ENCODE measurements at regions not wholly inside any gene's neighbourhood (a gene's known extent, or its start where the extent isn't known, plus 50 kb on each side); places are given as distances from the start of the nearest gene placed in this dataset.

GRCh38 chr6:166005944-166006899 lies 161.4 kb downstream of the TBXT start:
- no peak overlapping the region for H3K27ac ChIP-seq

GRCh38 chr6:166005401-166005943 lies 162.2 kb downstream of the TBXT start:
- no peak overlapping the region for H3K27ac ChIP-seq
- TF ChIP-seq ZFX (IDR thresholded peaks at IDR 0.05; ENCODE audit: borderline replicate concordance) (no peak), CTCF (IDR thresholded peaks at IDR 0.05) (no peak)

More at GRCh38 chr6:166005944-166006899, 161.4 kb downstream of the TBXT start:
- TF ChIP-seq CTCF (IDR thresholded peaks at IDR 0.05), result no peak
- no peak for TF ChIP-seq ZFX (IDR thresholded peaks at IDR 0.05; ENCODE audit: borderline replicate concordance)

GRCh38 chr6:166004876-166005275 lies 162.8 kb downstream of the TBXT start:
- H3K27ac ChIP-seq, result no peak overlapping the region
- TF ChIP-seq CTCF (IDR thresholded peaks at IDR 0.05), result no peak
- TF ChIP-seq ZFX (IDR thresholded peaks at IDR 0.05; ENCODE audit: borderline replicate concordance), result no peak

- H3K27ac ChIP-seq, result no peak overlapping the region
- TF ChIP-seq CTCF (IDR thresholded peaks at IDR 0.05) (no peak), ZFX (IDR thresholded peaks at IDR 0.05; ENCODE audit: borderline replicate concordance) (no peak)
These were observed 163.2 kb downstream of the TBXT start for GRCh38 chr6:166004471-166004870.

- no peak for TF ChIP-seq CTCF (IDR thresholded peaks at IDR 0.05)
- TF ChIP-seq ZFX (IDR thresholded peaks at IDR 0.05; ENCODE audit: borderline replicate concordance), result no peak
- no peak overlapping the region for H3K27ac ChIP-seq
These were observed 164.1 kb downstream of the TBXT start for GRCh38 chr6:166003569-166003968.

- no peak for TF ChIP-seq CTCF (IDR thresholded peaks at IDR 0.05)
- TF ChIP-seq ZFX (IDR thresholded peaks at IDR 0.05; ENCODE audit: borderline replicate concordance), result no peak
- H3K27ac ChIP-seq, result no peak overlapping the region
These were observed 166.3 kb downstream of the TBXT start for GRCh38 chr6:166001359-166001758.

- H3K27ac ChIP-seq, result no peak overlapping the region
- TF ChIP-seq CTCF (IDR thresholded peaks at IDR 0.05) (no peak), ZFX (IDR thresholded peaks at IDR 0.05; ENCODE audit: borderline replicate concordance) (no peak)
These were observed 168.4 kb downstream of the TBXT start for GRCh38 chr6:165999279-165999678.
